Testis (tissue), 2 donors: ENCODE measurements at regions not wholly inside any gene's neighbourhood (a gene's known extent, or its start where the extent isn't known, plus 50 kb on each side); places are given as distances from the start of the nearest gene placed in this dataset.

ENCODE experiments used
- POLR2A ChIP-seq: fragments of 450-650 bp; IDR thresholded peaks from one replicate; pipeline ENCODE4 v1.6.1; 2017; ENCODE audit warnings: antibody characterized with exemption, mild to moderate bottlenecking, moderate library complexity
- TF ChIP-seq, protein P1 (sequence below), 3 experiments: fragments of 450-650 bp in 2 of 3; fragments of 200-600 bp in 1 of 3; sonication (generic) in 1 of 3; IDR thresholded peaks; one replicate each; pipeline ENCODE4 v1.5.1; 2016 to 2019; ENCODE audit warnings: antibody characterized with exemption in 3 of 3, mild to moderate bottlenecking in 2 of 3, moderate library complexity in 1 of 3

GRCh38 chr9:99375481-99375880 is 153.4 kb downstream of the SEC61B start:
- TF ChIP-seq, protein P1, sequence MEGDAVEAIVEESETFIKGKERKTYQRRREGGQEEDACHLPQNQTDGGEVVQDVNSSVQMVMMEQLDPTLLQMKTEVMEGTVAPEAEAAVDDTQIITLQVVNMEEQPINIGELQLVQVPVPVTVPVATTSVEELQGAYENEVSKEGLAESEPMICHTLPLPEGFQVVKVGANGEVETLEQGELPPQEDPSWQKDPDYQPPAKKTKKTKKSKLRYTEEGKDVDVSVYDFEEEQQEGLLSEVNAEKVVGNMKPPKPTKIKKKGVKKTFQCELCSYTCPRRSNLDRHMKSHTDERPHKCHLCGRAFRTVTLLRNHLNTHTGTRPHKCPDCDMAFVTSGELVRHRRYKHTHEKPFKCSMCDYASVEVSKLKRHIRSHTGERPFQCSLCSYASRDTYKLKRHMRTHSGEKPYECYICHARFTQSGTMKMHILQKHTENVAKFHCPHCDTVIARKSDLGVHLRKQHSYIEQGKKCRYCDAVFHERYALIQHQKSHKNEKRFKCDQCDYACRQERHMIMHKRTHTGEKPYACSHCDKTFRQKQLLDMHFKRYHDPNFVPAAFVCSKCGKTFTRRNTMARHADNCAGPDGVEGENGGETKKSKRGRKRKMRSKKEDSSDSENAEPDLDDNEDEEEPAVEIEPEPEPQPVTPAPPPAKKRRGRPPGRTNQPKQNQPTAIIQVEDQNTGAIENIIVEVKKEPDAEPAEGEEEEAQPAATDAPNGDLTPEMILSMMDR (IDR thresholded peaks at IDR 0.05), result no peak
- TF ChIP-seq POLR2A, result no peak
